ENCODE measurements at regions not wholly inside any gene's neighbourhood (a gene's known extent, or its start where the extent isn't known, plus 50 kb on each side); places are given as distances from the start of the nearest gene placed in this dataset.
"Not testable (repeated sequence)": the region's sequence is repeated elsewhere in the genome, so short reads cannot be mapped to it uniquely, and the experiment has no call there.

DNA sequence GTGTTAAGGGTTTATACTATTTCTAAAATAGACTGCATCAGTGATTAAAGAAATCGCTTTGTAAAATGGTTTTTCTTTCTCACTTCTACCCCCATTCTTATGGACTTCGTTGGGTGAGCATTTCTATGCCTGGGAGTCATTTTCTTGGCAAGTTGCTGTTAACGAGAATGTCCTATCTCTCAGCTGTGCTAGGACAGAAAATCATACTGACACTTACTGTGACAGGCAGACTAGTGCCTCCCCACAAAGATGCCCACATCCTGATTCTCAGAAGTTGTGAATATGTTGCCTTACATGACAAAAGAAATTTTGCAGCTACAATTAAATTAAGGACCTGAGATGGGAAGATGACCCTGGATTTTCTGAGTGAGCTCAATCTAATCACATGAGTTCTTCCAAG, 65.1 kb upstream of the NMUR2 start:
- Histone ChIP-seq H3K9me3 (ENCODE audit: severe bottlenecking) (no peaks in the 10 kb centered on the region), H3K36me3 (no peaks in the 10 kb centered on the region), H3K4me3 (ENCODE audit: low read depth, low read length) (no peak overlapping the region), H3K27me3 (ENCODE audit: insufficient read depth, low read depth, severe bottlenecking) (no peaks in the 10 kb centered on the region), H3K27ac (no peak overlapping the region)
- no peak for DNase-seq
- TF ChIP-seq, protein P1, sequence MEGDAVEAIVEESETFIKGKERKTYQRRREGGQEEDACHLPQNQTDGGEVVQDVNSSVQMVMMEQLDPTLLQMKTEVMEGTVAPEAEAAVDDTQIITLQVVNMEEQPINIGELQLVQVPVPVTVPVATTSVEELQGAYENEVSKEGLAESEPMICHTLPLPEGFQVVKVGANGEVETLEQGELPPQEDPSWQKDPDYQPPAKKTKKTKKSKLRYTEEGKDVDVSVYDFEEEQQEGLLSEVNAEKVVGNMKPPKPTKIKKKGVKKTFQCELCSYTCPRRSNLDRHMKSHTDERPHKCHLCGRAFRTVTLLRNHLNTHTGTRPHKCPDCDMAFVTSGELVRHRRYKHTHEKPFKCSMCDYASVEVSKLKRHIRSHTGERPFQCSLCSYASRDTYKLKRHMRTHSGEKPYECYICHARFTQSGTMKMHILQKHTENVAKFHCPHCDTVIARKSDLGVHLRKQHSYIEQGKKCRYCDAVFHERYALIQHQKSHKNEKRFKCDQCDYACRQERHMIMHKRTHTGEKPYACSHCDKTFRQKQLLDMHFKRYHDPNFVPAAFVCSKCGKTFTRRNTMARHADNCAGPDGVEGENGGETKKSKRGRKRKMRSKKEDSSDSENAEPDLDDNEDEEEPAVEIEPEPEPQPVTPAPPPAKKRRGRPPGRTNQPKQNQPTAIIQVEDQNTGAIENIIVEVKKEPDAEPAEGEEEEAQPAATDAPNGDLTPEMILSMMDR (IDR thresholded peaks at IDR 0.05; ENCODE audit: low read depth, low read length), result no peak

DNA sequence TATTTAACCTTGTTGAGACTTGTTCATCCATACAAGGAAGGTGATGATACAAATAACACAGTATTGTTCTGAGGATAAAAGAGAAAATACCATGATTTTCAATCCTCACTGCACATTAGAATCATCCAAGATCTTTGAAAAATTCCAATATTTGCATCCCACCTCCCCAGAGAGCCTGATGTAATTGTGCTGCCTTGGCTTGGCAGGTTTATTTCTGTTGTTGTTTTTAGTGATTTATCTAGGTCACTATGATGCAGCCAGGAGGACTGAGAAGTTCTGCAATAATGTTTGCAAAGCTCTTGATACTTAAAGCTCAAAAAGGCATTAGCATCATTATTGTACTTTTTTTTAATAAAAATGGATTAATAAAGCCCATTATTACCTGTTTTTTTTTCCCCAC, 67.0 kb upstream of the NMUR2 start:
- no peak for DNase-seq
- Histone ChIP-seq H3K36me3 (no peaks in the 10 kb centered on the region), H3K27ac (no peak overlapping the region), H3K27me3 (ENCODE audit: insufficient read depth, low read depth, severe bottlenecking) (no peaks in the 10 kb centered on the region), H3K4me3 (ENCODE audit: low read depth, low read length) (no peak overlapping the region), H3K9me3 (ENCODE audit: severe bottlenecking) (no peaks in the 10 kb centered on the region)
- TF ChIP-seq, protein P1 (IDR thresholded peaks at IDR 0.05; ENCODE audit: low read depth, low read length), result no peak

DNA sequence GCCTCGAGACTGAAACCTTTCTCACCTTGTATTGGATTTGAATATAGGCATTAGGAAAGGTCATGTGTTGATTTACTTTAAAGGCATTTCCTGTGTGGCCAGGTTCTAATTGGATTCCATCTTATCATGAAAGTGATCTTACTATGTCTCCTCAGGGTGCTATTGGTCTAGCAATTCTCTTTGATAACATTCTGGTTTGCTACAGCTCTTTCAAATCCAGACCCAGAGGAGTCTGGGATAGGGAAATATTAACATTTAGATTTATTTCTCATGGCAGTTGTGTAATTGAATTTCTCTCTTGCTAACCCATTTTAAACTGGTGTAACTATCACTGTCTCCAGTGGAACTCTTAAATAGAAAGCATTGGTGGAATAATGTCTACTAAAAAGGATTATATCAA, 69.9 kb upstream of the NMUR2 start:
- Histone ChIP-seq H3K9me3 (ENCODE audit: severe bottlenecking) (no peaks in the 10 kb centered on the region), H3K27me3 (ENCODE audit: insufficient read depth, low read depth, severe bottlenecking) (no peaks in the 10 kb centered on the region)

DNA sequence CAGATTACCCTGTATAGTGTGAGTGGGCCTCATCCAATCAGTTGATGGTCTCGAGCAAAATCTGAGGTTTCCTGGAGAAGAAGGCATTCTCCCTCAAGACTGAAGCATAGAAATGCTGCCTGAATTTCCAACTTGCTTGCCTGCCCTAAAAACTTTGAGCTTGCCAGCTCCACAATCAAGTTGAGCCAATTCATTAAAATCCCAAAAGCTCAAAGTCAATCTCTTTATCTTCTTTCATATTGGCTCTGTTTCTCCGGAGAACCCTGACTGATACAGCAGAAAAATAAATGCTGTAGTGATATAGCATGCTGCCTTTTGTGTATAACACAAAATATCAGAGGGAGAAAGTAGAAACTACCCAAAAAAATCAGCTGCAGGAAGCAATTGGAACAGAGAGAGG, 72.5 kb upstream of the NMUR2 start:
- H3K27me3 ChIP-seq (ENCODE audit: insufficient read depth, low read depth, severe bottlenecking), result no peaks in the 10 kb centered on the region
- H3K9me3 ChIP-seq (ENCODE audit: severe bottlenecking), result no peaks in the 10 kb centered on the region
- DNase-seq, result no peak
- TF ChIP-seq, protein P1 (IDR thresholded peaks at IDR 0.05; ENCODE audit: low read depth, low read length), result no peak
- H3K36me3 ChIP-seq, result no peaks in the 10 kb centered on the region
- no peak overlapping the region for H3K27ac ChIP-seq
- H3K4me3 ChIP-seq (ENCODE audit: low read depth, low read length), result no peak overlapping the region

More for the DNA sequence above, 69.9 kb upstream of the NMUR2 start:
- TF ChIP-seq, protein P1 (IDR thresholded peaks at IDR 0.05; ENCODE audit: low read depth, low read length), result no peak
- Histone ChIP-seq H3K4me3 (ENCODE audit: low read depth, low read length) (no peak overlapping the region), H3K27ac (no peak overlapping the region), H3K36me3 (no peaks in the 10 kb centered on the region)
- DNase-seq, result no peak

DNA sequence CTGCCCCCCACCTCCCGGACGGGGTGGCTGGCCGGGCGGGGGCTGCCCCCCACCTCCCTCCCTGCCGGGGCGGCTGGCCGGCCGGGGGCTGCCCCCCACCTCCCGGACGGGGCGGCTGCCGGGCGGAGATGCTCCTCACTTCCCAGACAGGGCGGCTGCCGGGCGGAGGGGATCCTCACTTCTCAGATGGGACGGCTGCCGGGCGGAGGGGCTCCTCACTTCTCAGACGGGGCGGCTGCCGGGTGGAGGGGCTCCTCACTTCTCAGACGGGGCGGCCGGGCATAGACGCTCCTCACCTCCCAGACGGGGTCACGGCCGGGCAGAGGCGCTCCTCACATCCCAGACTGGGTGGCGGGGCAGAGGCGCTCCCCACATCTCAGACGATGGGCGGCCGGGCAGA, 74.8 kb upstream of the NMUR2 start:
- not testable (repeated sequence) for DNase-seq; H3K9me3 ChIP-seq (ENCODE audit: severe bottlenecking); H3K27me3 ChIP-seq (ENCODE audit: insufficient read depth, low read depth, severe bottlenecking); H3K4me3 ChIP-seq (ENCODE audit: low read depth, low read length); H3K36me3 ChIP-seq; H3K27ac ChIP-seq

DNA sequence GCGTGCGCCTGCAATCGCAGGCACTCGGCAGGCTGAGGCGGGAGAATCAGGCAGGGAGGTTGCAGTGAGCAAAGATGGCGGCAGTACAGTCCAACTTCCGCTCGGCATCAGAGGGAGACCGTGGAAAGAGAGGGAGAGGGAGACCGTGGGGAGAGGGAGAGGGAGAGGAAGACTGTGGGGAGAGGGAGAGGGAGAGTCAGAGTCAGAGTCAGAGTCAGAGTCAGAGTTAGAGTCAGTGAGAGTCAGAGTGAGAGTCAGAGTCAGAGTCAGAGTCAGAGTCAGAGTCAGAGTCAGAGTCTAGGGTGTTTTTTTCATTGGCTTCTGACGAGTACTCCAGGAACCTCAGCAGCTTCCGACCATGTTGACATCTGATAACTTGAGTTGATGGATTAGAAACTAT, 75.6 kb upstream of the NMUR2 start:
- H3K36me3 ChIP-seq; H3K27ac ChIP-seq; DNase-seq; H3K9me3 ChIP-seq (ENCODE audit: severe bottlenecking); H3K27me3 ChIP-seq (ENCODE audit: insufficient read depth, low read depth, severe bottlenecking); H3K4me3 ChIP-seq (ENCODE audit: low read depth, low read length): not testable (repeated sequence)

DNA sequence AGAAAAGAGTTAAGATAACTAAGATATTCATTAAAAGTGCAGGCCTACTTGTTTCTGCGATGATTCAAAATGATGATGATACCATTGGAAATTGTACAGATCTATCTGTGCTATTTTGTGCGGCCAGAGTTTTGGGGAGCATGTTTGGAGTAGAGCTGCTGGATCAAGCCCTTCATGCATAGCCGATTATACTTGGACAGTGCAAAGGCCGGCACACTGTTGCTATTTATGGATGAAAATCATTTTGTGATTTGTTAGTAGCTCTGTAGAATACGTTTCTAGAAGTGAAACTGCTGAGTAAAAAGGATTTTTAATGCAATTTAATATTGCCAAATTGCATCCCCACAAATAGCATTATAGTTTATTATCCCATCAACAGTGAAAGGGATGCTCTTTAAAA, 82.1 kb upstream of the NMUR2 start:
- Histone ChIP-seq H3K36me3 (no peaks in the 10 kb centered on the region), H3K9me3 (ENCODE audit: severe bottlenecking) (no peaks in the 10 kb centered on the region), H3K27me3 (ENCODE audit: insufficient read depth, low read depth, severe bottlenecking) (no peaks in the 10 kb centered on the region), H3K4me3 (ENCODE audit: low read depth, low read length) (no peak overlapping the region), H3K27ac (no peak overlapping the region)
- TF ChIP-seq, protein P1 (IDR thresholded peaks at IDR 0.05; ENCODE audit: low read depth, low read length), result no peak
- DNase-seq, result no peak
